ENCODE measurements at regions not wholly inside any gene's neighbourhood (a gene's known extent, or its start where the extent isn't known, plus 50 kb on each side); places are given as distances from the start of the nearest gene placed in this dataset.
A peak's percentile ranks its signal among the peaks of the same experiment; 100 is the strongest.

GRCh38 chrX:100194082-100194775 is 215.8 kb downstream of the PCDH19 start:
- H3K9me3 Mint-ChIP-seq: no peaks in the 10 kb centered on the region
- no peak overlapping the region for H3K4me3 Mint-ChIP-seq
- no peaks in the 10 kb centered on the region for H3K27me3 Mint-ChIP-seq (ENCODE audit: low read depth)
- no peak for TF ChIP-seq CTCF (IDR thresholded peaks at IDR 0.05; ENCODE audit: unreplicated experiment in 3 of 3)
- peaks cover 10% of the 10 kb centered on the region for H3K4me1 Mint-ChIP-seq
- H3K36me3 Mint-ChIP-seq (ENCODE audit: low read depth): no peaks in the 10 kb centered on the region
- peak overlapping the region in 1 of 3 experiments; percentile 3 for H3K27ac Mint-ChIP-seq
